DMS79 (cell line): ENCODE measurements at regions not wholly inside any gene's neighbourhood (a gene's known extent, or its start where the extent isn't known, plus 50 kb on each side); places are given as distances from the start of the nearest gene placed in this dataset.

Experiments used
- DNase-seq: peaks from one replicate; lab custom pipeline; 2025; lab: John Stamatoyannopoulos, UW

GRCh38 chr5:18967637-18968036, 1020.4 kb downstream of the CDH18 start:
- DNase-seq, result no peak

- no peak for DNase-seq
These were observed 1019.0 kb downstream of the CDH18 start for GRCh38 chr5:18968966-18969365.

DNA sequence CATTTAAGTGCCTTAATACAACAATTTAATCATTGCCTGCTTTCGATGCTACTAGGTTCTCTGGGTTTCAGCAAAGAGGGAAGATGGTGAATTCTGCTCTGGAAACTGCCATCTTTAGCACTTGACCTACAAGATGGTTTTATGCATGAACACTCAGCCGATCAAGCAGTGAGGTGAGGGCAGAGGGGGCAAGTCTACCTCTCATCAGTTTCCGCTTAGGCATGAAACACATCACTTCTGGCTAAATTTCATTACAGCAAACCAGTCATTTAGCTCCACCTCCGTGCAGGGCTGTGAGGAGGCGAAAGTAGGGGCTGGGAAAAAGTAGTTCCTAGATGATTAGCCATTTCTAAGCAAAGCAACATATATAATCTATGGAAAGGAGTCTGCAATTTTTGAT, 1018.0 kb downstream of the CDH18 start:
- DNase-seq, result no peak

DNA sequence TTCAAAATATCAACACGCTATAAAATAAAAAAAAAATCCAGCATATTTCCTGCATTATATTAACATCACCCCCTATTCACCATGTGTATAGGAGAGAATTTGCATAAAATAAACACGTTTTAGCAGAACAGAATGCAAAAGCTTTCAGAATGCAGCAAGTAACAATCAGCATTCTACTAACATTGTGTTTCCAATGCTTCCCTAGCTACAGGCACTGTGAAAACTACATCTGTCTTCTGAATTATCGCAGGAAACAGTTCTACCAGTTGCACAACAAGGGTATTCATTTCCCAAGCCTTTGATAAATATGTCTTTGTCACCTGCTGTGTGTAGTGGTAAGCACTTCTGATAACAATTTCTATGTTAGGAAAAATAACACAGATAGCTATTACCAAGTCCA, 1015.8 kb downstream of the CDH18 start:
- DNase-seq, result no peak

DNA sequence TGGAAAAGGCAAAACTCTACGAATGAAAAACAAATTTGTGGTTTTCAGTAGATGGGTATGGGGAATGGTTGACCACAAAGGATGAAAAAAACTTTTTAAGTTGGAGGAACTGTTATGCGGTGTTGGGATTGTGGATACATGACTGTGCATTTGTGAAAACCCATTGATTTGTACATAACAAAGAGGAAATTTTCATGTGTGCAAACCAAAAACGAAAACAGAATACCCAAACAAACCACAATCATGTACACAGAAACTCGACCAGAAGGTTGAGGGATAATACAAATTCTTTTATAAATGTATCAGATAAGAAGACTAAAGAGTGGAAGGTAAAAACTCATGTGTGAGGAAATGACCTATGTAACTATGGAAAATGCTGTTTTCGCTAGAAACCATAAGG, 1012.4 kb downstream of the CDH18 start:
- DNase-seq, result no peak

GRCh38 chr5:18977880-18978279, 1010.1 kb downstream of the CDH18 start:
- DNase-seq, result no peak

- no peak for DNase-seq
These were observed 1003.4 kb downstream of the CDH18 start for GRCh38 chr5:18984559-18985080.

GRCh38 chr5:18985171-18985758, 1002.7 kb downstream of the CDH18 start:
- no peak for DNase-seq

GRCh38 chr5:18987101-18987500, 1000.9 kb downstream of the CDH18 start:
- DNase-seq, result no peak

DNA sequence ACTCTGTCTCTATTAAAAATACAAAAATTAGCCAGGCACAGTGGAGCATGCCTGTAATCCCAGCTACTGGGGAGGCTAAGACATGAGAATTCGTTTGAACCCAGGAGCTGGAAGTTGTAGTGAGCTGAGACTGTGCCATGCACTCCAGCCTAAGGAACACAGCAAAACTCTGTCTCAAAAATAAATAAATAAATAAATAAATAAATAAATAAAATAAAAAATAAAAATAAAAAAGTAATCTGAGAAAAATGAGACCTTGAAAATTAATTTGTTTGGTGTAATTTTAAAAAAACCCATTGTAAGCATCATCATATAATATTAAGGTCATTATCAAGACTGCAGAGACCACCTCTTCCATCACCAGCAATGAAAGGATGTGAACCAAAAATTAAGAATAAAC, 997.1 kb downstream of the CDH18 start:
- no peak for DNase-seq

DNA sequence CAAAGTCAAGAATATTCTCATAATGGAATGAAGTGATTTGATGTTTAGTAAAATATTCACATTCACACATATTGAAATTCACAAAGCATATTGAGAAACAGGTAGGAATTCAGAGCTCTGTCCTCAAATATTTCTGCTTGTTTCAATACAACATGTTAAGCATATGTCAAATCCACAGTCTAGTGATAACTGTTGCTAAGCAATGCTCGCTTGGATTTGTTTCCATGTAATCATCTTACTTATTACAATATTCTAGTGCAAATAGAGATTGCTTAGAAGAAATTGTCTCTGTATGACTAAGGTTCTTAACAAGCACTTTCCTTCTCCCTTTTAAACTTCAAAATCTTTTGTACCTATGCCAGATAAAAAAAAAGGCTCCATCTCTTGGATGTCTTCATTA, 995.7 kb downstream of the CDH18 start:
- DNase-seq, result no peak

- no peak for DNase-seq
These were observed 988.5 kb downstream of the CDH18 start for GRCh38 chr5:18999478-18999877.

- no peak for DNase-seq
These were observed 986.9 kb downstream of the CDH18 start for GRCh38 chr5:19001054-19001453.

- DNase-seq, result no peak
These were observed 986.5 kb downstream of the CDH18 start for GRCh38 chr5:19001539-19001938.

GRCh38 chr5:19002111-19002510, 985.9 kb downstream of the CDH18 start:
- DNase-seq, result no peak

GRCh38 chr5:19018822-19019221, 969.2 kb downstream of the CDH18 start:
- DNase-seq, result no peak

GRCh38 chr5:19031491-19031890, 956.5 kb downstream of the CDH18 start:
- DNase-seq, result no peak

GRCh38 chr5:19035816-19036215, 952.2 kb downstream of the CDH18 start:
- no peak for DNase-seq

DNA sequence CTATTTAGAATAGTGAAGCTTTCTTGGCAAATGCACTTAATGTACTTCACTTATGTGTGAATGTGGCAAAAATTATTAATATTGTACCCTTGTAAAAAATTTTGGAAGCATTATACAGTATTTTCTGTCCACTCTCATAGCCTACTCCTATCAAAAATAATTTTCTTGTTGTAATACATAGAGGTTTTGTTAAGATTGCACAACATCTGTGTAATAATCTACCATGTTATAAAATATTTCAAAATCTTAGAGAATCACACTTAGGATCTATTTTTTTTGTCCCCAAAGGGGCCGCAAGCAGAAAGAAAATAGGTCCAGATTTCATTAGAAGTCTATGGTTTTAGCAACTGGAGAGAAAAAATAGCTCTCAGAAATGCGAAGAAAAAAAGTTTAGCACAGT, 945.9 kb downstream of the CDH18 start:
- no peak for DNase-seq

GRCh38 chr5:19044311-19044710, 943.7 kb downstream of the CDH18 start:
- no peak for DNase-seq

DNA sequence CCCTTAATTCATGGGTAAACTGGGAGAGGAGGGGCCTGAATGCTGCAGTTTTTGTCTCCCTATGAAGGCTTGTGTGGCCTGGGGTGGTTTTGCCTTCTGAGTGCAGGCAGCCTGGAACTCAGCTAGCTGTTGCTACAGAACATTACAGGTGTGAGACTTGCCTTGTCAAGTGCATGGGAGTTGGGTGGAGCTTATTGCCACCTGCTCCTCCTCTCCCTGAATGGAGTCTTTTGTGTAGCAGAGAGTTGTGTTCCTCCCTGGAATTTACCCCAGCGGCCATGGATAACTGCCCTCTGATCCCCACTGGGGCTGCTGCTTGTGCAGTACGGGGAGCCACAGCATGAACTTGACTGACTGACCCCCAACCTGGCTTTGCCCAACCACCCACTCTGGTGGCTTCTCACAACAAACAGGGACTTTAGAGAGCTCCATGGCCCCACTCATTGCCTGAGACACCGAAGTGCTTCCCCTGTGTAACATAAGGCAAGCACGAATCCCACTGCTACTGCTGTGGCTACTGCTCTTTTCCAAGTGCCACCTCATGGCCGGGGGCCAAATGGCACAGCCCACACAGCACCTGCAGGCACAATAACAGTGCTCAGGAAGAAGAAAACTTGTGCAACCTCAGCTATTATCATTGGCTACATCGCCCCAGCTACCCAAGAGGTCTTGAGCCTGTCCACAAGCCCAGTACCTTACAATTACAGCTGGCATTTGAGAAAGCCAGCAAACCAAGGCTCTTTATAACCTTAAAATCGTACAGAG, 942.9 kb downstream of the CDH18 start:
- DNase-seq, result no peak

DNA sequence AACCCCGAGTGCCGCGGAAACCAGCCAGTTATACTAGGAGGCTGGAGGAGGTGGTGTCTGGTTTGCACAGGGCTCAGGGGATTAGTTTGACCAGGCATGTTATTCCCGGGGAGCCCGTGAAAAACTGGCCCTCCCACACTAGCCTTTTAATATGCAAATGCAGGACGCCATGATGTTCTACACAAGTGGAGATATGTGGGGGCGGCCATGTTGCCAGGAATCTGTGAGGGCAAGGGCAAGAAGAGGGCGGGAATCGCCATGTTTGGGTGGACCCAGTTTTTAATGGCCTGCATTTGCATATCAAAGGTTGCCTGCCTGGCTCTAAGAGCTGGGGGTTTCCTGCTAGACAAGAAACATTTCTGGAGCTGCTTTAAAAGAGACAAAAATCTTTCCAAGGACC, 940.7 kb downstream of the CDH18 start:
- DNase-seq, result no peak

GRCh38 chr5:19048726-19049125, 939.3 kb downstream of the CDH18 start:
- no peak for DNase-seq

GRCh38 chr5:19058216-19058615, 929.8 kb downstream of the CDH18 start:
- no peak for DNase-seq
